Peyer's patch (tissue), 4 donors: ENCODE measurements at regions not wholly inside any gene's neighbourhood (a gene's known extent, or its start where the extent isn't known, plus 50 kb on each side); places are given as distances from the start of the nearest gene placed in this dataset.

Experiments used
- DNase-seq, 3 donors: peaks; one replicate each; pipeline ENCODE4 v3.0.0-alpha.2; 2017 to 2019
- H3K27ac ChIP-seq, 4 donors: fragments of 200-600 bp; sonication (generic); one replicate each; pipeline ENCODE4 v1.5.1; 2016 to 2019
- H3K27me3 ChIP-seq, 2 donors: fragments of 200-600 bp; sonication (generic); one replicate each; pipeline ENCODE4 v1.5.1; 2019
- H3K36me3 ChIP-seq, 3 donors: fragments of 200-600 bp; sonication (generic); one replicate each; pipeline ENCODE4 v1.5.1; 2016 to 2019
- H3K4me1 ChIP-seq, 4 donors: fragments of 200-600 bp; sonication (generic); one replicate each; pipeline ENCODE4 v1.5.1; 2016 to 2019
- H3K4me3 ChIP-seq, 4 donors: fragments of 200-600 bp; sonication (generic); 1 replicate in 3 of 4; 2 replicates in 1 of 4; pipeline ENCODE4 v1.5.1; 2016 to 2019; ENCODE audit warnings: mild to moderate bottlenecking in 1 of 4
- H3K9me3 ChIP-seq, 4 donors: fragments of 200-600 bp; sonication (generic); one replicate each; pipeline ENCODE4 v1.5.1; 2016 to 2019; ENCODE audit warnings: mild to moderate bottlenecking in 1 of 4
- CTCF ChIP-seq, 6 experiments: fragments of 450-650 bp in 4 of 6; fragments of 200-600 bp in 2 of 6; sonication (generic) in 1 of 6; IDR thresholded peaks; one replicate each; pipeline ENCODE4 v1.5.1; 2017 to 2019; ENCODE audit warnings: antibody characterized with exemption in 6 of 6, mild to moderate bottlenecking in 3 of 6, moderate library complexity in 1 of 6
- POLR2A ChIP-seq, 2 donors: fragments of 450-650 bp; IDR thresholded peaks; one replicate each; pipeline ENCODE4 v1.5.1; 2017; ENCODE audit warnings: antibody characterized with exemption in 2 of 2, mild to moderate bottlenecking in 2 of 2, moderate library complexity in 2 of 2

DNA sequence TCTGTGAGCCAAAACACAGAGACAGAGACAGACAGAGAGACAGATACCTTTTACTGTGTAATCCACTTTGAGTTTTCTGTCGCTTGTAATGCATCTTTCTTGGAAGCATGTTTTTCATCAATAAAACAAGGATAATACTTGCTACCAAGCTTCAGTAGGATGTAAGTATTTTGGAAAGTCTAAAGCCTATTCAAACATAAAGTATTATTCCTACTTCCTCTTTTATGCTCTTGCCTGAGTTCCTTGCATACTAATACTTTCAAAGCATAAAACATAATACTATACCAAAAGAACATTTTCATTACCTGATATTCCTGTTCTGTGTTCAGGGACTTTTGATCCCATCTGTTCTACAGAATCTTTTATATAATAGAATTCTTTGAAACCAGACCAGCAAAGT is 64.5 kb upstream of the SLC30A5 start:
- TF ChIP-seq POLR2A (IDR thresholded peaks at IDR 0.05) (no peak), CTCF (IDR thresholded peaks at IDR 0.05) (no peak)
- no peak overlapping the region for H3K27ac ChIP-seq
- H3K4me1 ChIP-seq = no peaks in the 10 kb centered on the region
- DNase-seq = no peak
- H3K4me3 ChIP-seq = no peak overlapping the region
- H3K36me3 ChIP-seq = no peaks in the 10 kb centered on the region
- H3K27me3 ChIP-seq = no peaks in the 10 kb centered on the region
- H3K9me3 ChIP-seq = no peaks in the 10 kb centered on the region

DNA sequence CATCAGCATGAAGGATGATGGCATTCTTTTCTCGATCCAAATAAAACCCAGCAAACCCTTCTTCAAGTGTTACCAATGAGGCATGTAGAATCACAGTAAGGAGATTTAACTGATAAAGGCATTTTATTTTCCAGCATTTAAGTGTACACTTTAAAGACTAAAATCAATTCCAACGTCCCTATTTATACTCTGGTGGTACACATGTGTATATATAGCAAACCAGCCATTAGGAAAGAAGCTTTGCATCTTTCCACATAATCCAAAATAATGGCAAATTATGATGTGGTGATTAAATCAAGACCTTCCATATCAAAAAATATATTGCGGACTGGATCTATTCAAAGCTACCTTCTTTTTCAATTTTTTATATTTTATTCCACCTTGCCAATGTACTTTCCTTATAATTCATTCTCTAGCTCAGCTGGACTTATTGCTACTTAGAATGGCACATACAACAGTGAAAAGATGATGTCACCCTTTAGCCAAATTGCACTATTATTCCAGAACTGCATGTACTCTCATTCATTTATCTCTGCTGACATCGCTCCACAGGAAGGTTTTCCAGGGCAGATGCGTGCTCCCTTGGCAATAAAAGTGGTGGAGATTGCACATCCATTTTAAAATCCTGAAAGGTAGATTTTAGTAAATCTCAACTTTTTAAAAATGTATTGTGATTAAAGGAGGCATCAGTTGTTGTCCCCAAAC is 63.3 kb upstream of the SLC30A5 start:
- no peaks in the 10 kb centered on the region for H3K27me3 ChIP-seq
- TF ChIP-seq POLR2A (IDR thresholded peaks at IDR 0.05) (no peak), CTCF (IDR thresholded peaks at IDR 0.05) (no peak)
- no peaks in the 10 kb centered on the region for H3K36me3 ChIP-seq
- H3K4me1 ChIP-seq = no peaks in the 10 kb centered on the region
- no peaks in the 10 kb centered on the region for H3K9me3 ChIP-seq
- no peak overlapping the region for H3K4me3 ChIP-seq
- no peak overlapping the region for H3K27ac ChIP-seq
- DNase-seq = no peak

- no peaks in the 10 kb centered on the region for H3K27me3 ChIP-seq
- H3K27ac ChIP-seq = no peak overlapping the region
- DNase-seq = no peak
- no peaks in the 10 kb centered on the region for H3K4me1 ChIP-seq
- no peaks in the 10 kb centered on the region for H3K9me3 ChIP-seq
- no peaks in the 10 kb centered on the region for H3K36me3 ChIP-seq
- TF ChIP-seq POLR2A (IDR thresholded peaks at IDR 0.05) (no peak), CTCF (IDR thresholded peaks at IDR 0.05) (no peak)
- H3K4me3 ChIP-seq = no peak overlapping the region
Measured at GRCh38 chr5:69032009-69032408, 61.8 kb upstream of the SLC30A5 start.

DNA sequence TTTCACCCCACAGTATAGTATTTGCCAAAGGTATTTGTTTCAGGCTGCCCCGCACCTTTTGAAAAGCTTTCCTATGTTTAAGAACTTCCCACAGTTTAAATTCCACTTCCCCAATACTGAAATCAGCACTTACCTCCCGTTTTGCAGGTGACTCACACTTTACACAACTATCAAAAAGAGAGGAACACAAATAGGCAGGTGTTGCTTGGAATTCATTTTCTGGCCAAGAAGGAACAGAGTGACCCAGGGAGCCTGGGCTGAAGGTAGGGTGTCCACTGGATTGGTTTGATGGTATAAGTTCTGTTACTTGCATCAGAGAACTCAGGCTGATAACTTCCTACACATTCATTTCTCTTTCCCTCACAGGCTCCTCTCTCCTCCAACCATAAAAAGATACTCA is 60.1 kb upstream of the SLC30A5 start:
- H3K4me3 ChIP-seq = no peak overlapping the region
- TF ChIP-seq POLR2A (IDR thresholded peaks at IDR 0.05) (no peak), CTCF (IDR thresholded peaks at IDR 0.05) (no peak)
- no peaks in the 10 kb centered on the region for H3K9me3 ChIP-seq
- no peaks in the 10 kb centered on the region for H3K36me3 ChIP-seq
- DNase-seq = no peak
- no peaks in the 10 kb centered on the region for H3K4me1 ChIP-seq
- no peak overlapping the region for H3K27ac ChIP-seq
- H3K27me3 ChIP-seq = no peaks in the 10 kb centered on the region

GRCh38 chr5:69034898-69035297 is 58.9 kb upstream of the SLC30A5 start:
- Histone ChIP-seq H3K4me3 (no peak overlapping the region), H3K27ac (no peak overlapping the region), H3K36me3 (no peaks in the 10 kb centered on the region), H3K27me3 (no peaks in the 10 kb centered on the region), H3K4me1 (no peaks in the 10 kb centered on the region), H3K9me3 (no peaks in the 10 kb centered on the region)
- DNase-seq = no peak
- TF ChIP-seq CTCF (IDR thresholded peaks at IDR 0.05) (no peak), POLR2A (IDR thresholded peaks at IDR 0.05) (no peak)

DNA sequence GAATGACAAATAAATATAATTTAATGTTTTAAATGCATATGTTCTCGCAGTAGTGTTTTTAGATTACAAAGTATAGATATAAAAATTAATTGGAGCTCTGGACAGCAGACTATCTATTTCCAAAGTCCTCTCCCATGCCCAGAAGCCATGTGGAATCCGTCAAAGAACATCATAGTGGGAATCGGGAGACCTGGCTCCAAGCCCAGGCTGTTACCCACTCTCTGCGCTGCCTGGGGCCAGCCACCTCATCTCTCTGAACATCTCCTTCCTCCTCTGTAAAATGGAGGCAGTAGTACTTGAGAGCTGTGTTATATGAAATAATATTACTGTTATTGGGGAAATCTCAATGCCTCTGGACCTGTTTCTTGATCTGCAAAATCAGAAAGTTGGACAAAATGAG is 58.1 kb upstream of the SLC30A5 start:
- H3K36me3 ChIP-seq = no peaks in the 10 kb centered on the region
- DNase-seq = no peak
- H3K27me3 ChIP-seq = no peaks in the 10 kb centered on the region
- H3K9me3 ChIP-seq = no peaks in the 10 kb centered on the region
- no peak overlapping the region for H3K27ac ChIP-seq
- H3K4me1 ChIP-seq = no peaks in the 10 kb centered on the region
- no peak overlapping the region for H3K4me3 ChIP-seq
- TF ChIP-seq POLR2A (IDR thresholded peaks at IDR 0.05) (no peak), CTCF (IDR thresholded peaks at IDR 0.05) (no peak)
